ENCODE measurements at regions not wholly inside any gene's neighbourhood (a gene's known extent, or its start where the extent isn't known, plus 50 kb on each side); places are given as distances from the start of the nearest gene placed in this dataset.
"Not testable (repeated sequence)": the region's sequence is repeated elsewhere in the genome, so short reads cannot be mapped to it uniquely, and the experiment has no call there.

DNA sequence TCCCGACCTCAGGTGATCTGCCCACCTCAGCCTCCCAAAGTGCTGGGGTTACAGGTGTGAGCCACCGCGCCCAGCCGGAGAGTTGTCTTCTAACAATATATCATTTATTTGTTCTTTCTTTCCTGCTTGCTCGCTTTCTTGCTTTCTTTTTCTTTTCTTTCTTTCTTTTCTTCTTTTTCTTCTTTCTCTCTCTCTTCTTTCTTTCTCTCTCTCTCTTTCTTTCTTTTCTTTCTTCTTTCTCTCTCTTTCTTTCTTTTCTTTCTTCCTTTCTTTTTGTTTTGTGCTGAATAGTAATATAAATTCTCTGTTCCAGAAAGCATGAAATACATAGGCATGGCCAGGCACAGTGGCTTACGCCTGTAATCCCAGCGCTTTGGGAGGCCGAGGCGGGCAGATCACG lies 73.5 kb upstream of the ZNF644 start:
- not testable (repeated sequence) for TF ChIP-seq GABPA (tag; conservative IDR thresholded peaks at IDR 0.05; ENCODE audit: low read depth); RBM39 (optimal IDR thresholded peaks at IDR 0.05; ENCODE audit: low read depth, low read length); CREB1 (IDR thresholded peaks at IDR 0.05); CREB1 (CRISPR knock-in tag; IDR thresholded peaks at IDR 0.05); MYC (IDR thresholded peaks at IDR 0.05; ENCODE audit: low read depth, low read length); MYC (CRISPR knock-in tag; IDR thresholded peaks at IDR 0.05; ENCODE audit: borderline replicate concordance, low read depth)
- TF ChIP-seq, protein P1, sequence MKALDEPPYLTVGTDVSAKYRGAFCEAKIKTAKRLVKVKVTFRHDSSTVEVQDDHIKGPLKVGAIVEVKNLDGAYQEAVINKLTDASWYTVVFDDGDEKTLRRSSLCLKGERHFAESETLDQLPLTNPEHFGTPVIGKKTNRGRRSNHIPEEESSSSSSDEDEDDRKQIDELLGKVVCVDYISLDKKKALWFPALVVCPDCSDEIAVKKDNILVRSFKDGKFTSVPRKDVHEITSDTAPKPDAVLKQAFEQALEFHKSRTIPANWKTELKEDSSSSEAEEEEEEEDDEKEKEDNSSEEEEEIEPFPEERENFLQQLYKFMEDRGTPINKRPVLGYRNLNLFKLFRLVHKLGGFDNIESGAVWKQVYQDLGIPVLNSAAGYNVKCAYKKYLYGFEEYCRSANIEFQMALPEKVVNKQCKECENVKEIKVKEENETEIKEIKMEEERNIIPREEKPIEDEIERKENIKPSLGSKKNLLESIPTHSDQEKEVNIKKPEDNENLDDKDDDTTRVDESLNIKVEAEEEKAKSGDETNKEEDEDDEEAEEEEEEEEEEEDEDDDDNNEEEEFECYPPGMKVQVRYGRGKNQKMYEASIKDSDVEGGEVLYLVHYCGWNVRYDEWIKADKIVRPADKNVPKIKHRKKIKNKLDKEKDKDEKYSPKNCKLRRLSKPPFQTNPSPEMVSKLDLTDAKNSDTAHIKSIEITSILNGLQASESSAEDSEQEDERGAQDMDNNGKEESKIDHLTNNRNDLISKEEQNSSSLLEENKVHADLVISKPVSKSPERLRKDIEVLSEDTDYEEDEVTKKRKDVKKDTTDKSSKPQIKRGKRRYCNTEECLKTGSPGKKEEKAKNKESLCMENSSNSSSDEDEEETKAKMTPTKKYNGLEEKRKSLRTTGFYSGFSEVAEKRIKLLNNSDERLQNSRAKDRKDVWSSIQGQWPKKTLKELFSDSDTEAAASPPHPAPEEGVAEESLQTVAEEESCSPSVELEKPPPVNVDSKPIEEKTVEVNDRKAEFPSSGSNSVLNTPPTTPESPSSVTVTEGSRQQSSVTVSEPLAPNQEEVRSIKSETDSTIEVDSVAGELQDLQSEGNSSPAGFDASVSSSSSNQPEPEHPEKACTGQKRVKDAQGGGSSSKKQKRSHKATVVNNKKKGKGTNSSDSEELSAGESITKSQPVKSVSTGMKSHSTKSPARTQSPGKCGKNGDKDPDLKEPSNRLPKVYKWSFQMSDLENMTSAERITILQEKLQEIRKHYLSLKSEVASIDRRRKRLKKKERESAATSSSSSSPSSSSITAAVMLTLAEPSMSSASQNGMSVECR (CRISPR knock-in tag; IDR thresholded peaks at IDR 0.05) = not testable (repeated sequence)
- TF ChIP-seq, protein P2, sequence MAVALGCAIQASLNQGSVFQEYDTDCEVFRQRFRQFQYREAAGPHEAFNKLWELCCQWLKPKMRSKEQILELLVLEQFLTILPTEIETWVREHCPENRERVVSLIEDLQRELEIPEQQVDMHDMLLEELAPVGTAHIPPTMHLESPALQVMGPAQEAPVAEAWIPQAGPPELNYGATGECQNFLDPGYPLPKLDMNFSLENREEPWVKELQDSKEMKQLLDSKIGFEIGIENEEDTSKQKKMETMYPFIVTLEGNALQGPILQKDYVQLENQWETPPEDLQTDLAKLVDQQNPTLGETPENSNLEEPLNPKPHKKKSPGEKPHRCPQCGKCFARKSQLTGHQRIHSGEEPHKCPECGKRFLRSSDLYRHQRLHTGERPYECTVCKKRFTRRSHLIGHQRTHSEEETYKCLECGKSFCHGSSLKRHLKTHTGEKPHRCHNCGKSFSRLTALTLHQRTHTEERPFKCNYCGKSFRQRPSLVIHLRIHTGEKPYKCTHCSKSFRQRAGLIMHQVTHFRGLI (CRISPR knock-in tag; IDR thresholded peaks at IDR 0.05) = not testable (repeated sequence)
- TF ChIP-seq, protein P3, sequence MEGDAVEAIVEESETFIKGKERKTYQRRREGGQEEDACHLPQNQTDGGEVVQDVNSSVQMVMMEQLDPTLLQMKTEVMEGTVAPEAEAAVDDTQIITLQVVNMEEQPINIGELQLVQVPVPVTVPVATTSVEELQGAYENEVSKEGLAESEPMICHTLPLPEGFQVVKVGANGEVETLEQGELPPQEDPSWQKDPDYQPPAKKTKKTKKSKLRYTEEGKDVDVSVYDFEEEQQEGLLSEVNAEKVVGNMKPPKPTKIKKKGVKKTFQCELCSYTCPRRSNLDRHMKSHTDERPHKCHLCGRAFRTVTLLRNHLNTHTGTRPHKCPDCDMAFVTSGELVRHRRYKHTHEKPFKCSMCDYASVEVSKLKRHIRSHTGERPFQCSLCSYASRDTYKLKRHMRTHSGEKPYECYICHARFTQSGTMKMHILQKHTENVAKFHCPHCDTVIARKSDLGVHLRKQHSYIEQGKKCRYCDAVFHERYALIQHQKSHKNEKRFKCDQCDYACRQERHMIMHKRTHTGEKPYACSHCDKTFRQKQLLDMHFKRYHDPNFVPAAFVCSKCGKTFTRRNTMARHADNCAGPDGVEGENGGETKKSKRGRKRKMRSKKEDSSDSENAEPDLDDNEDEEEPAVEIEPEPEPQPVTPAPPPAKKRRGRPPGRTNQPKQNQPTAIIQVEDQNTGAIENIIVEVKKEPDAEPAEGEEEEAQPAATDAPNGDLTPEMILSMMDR (IDR thresholded peaks at IDR 0.05 in 2 of 3, conservative IDR thresholded peaks at IDR 0.05 in 1 of 3; ENCODE audit: insufficient read depth in 2 of 3, low read depth in 1 of 3, low read length in 3 of 3) = not testable (repeated sequence)
- TF ChIP-seq, protein P4, sequence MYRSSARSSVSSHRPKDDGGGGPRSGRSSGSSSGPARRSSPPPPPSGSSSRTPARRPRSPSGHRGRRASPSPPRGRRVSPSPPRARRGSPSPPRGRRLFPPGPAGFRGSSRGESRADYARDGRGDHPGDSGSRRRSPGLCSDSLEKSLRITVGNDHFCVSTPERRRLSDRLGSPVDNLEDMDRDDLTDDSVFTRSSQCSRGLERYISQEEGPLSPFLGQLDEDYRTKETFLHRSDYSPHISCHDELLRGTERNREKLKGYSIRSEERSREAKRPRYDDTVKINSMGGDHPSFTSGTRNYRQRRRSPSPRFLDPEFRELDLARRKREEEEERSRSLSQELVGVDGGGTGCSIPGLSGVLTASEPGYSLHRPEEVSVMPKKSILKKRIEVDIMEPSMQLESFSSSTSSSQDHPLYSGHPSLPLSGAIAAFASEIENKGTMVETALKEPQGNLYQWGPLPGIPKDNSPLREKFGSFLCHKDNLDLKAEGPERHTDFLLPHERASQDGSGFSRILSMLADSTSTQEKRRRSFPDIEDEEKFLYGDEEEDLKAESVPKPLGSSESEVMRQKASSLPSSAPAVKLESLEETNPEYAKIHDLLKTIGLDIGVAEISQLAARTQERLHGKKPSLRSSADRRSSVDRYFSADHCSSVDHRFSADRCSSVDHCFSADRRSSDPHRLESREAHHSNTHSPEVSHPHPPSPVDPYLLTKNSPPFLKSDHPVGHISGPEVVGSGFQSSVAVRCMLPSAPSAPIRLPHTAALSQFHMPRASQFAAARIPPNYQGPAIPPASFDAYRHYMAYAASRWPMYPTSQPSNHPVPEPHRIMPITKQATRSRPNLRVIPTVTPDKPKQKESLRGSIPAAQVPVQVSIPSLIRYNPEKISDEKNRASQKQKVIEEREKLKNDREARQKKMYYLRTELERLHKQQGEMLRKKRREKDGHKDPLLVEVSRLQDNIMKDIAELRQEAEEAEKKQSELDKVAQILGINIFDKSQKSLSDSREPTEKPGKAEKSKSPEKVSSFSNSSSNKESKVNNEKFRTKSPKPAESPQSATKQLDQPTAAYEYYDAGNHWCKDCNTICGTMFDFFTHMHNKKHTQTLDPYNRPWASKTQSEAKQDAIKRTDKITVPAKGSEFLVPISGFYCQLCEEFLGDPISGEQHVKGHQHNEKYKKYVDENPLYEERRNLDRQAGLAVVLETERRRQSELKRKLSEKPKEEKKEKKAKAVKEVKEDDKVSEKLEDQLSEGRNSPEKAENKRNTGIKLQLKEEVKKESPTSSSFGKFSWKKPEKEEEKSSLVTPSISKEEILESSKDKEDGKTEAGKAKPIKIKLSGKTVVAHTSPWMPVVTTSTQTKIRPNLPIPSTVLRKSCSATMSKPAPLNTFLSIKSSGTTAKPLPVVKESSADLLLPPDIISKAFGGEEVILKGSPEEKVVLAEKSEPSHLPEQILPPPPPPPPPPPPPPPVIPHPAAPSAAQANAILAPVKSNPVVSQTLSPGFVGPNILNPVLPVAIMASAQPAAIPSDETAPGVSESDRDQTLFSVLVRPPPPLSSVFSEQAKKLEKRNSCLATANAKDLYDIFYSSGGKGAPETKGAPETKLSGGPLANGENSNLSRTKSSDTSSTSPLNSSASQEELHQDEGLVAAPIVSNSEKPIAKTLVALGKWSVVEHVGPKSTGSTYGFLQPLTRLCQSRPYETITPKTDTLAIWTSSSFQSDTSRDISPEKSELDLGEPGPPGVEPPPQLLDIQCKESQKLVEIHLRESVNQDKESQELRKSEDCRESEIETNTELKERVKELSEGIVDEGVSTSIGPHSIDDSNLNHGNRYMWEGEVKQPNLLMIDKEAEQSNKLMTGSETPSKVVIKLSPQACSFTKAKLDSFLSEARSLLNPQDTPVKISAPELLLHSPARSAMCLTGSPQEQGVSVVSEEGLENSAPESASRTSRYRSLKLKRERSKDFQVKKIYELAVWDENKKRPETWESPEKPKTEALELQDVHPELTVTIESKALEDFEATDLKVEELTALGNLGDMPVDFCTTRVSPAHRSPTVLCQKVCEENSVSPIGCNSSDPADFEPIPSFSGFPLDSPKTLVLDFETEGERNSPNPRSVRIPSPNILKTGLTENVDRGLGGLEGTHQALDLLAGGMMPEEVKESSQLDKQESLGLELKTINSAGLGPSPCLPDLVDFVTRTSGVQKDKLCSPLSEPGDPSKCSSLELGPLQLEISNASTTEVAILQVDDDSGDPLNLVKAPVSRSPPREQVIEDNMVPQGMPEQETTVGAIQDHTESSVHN (IDR thresholded peaks at IDR 0.05; ENCODE audit: borderline replicate concordance in 1 of 2, low read depth in 1 of 2) = not testable (repeated sequence)
- TF ChIP-seq, protein P5, sequence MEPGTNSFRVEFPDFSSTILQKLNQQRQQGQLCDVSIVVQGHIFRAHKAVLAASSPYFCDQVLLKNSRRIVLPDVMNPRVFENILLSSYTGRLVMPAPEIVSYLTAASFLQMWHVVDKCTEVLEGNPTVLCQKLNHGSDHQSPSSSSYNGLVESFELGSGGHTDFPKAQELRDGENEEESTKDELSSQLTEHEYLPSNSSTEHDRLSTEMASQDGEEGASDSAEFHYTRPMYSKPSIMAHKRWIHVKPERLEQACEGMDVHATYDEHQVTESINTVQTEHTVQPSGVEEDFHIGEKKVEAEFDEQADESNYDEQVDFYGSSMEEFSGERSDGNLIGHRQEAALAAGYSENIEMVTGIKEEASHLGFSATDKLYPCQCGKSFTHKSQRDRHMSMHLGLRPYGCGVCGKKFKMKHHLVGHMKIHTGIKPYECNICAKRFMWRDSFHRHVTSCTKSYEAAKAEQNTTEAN (CRISPR knock-in tag; IDR thresholded peaks at IDR 0.05) = not testable (repeated sequence)

All from K562 (cell line).